ENCODE measurements at regions not wholly inside any gene's neighbourhood (a gene's known extent, or its start where the extent isn't known, plus 50 kb on each side); places are given as distances from the start of the nearest gene placed in this dataset.

GRCh38 chr12:127538316-127538715, 728.7 kb upstream of the TMEM132C start:
- DNase-seq, result no peak

- no peak for DNase-seq
Observed at GRCh38 chr12:127539226-127539858, 727.6 kb upstream of the TMEM132C start.

- DNase-seq, result no peak
Observed at GRCh38 chr12:127542391-127542790, 724.6 kb upstream of the TMEM132C start.

- no peak for DNase-seq
Observed at GRCh38 chr12:127542931-127543330, 724.0 kb upstream of the TMEM132C start.

GRCh38 chr12:127546721-127547505, 720.1 kb upstream of the TMEM132C start:
- no peak for DNase-seq

- DNase-seq, result peak; percentile 25
Observed at GRCh38 chr12:127548123-127548553, 718.8 kb upstream of the TMEM132C start.

GRCh38 chr12:127550271-127550670, 716.7 kb upstream of the TMEM132C start:
- no peak for DNase-seq

GRCh38 chr12:127552838-127553237, 714.1 kb upstream of the TMEM132C start:
- DNase-seq, result no peak

GRCh38 chr12:127555071-127555470, 711.9 kb upstream of the TMEM132C start:
- no peak for DNase-seq

GRCh38 chr12:127556231-127556886, 710.6 kb upstream of the TMEM132C start:
- no peak for DNase-seq

GRCh38 chr12:127558361-127558760, 708.6 kb upstream of the TMEM132C start:
- DNase-seq, result no peak

GRCh38 chr12:127559349-127560040, 707.5 kb upstream of the TMEM132C start:
- peak; percentile 97 for DNase-seq

- DNase-seq, result no peak
Observed at GRCh38 chr12:127560041-127560478, 706.9 kb upstream of the TMEM132C start.

- DNase-seq, result no peak
Observed at GRCh38 chr12:127562816-127563215, 704.2 kb upstream of the TMEM132C start.

- DNase-seq, result no peak
Observed at GRCh38 chr12:127565241-127565640, 701.7 kb upstream of the TMEM132C start.

GRCh38 chr12:127567531-127567930, 699.4 kb upstream of the TMEM132C start:
- DNase-seq, result no peak

GRCh38 chr12:127570387-127570786, 696.6 kb upstream of the TMEM132C start:
- DNase-seq, result no peak

GRCh38 chr12:127570793-127571360, 696.1 kb upstream of the TMEM132C start:
- no peak for DNase-seq

GRCh38 chr12:127571578-127571977, 695.4 kb upstream of the TMEM132C start:
- DNase-seq, result no peak

GRCh38 chr12:127579446-127579845, 687.5 kb upstream of the TMEM132C start:
- no peak for DNase-seq

- DNase-seq, result no peak
Observed at GRCh38 chr12:127582074-127582473, 684.9 kb upstream of the TMEM132C start.

- no peak for DNase-seq
Observed at GRCh38 chr12:127583041-127583440, 683.9 kb upstream of the TMEM132C start.

- no peak for DNase-seq
Observed at GRCh38 chr12:127588249-127588648, 678.7 kb upstream of the TMEM132C start.
